ENCODE measurements at regions not wholly inside any gene's neighbourhood (a gene's known extent, or its start where the extent isn't known, plus 50 kb on each side); places are given as distances from the start of the nearest gene placed in this dataset.

DNA sequence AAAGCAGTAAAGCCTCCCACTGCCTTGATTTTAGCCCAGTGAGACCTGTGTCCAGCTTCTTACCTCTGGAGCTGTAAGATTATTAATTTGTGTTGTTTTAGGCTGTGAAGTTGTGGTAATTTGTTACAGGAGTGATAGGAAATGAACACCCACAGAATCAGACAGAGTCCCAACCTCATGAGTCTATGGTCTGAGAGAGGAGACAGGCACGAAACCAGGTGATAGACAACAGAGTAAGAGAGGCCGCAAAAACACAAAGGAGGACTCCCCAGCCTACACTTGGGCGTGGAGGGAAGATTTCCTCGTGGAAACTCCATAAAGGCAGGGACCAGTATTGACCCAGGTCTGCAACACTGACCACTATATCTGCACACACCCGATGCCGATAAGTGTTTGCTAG, 234.6 kb upstream of the JUN start:
- Histone ChIP-seq H3K27me3 (ENCODE audit: insufficient read depth, low read length) (no peaks in the 10 kb centered on the region), H2AFZ (ENCODE audit: low read depth, low read length) (no peak overlapping the region), H3K4me2 (ENCODE audit: low read length) (no peak overlapping the region), H4K20me1 (ENCODE audit: insufficient read depth, low read length) (no peaks in the 10 kb centered on the region), H3K9me3 (ENCODE audit: insufficient read depth, low read depth, low read length) (no peaks in the 10 kb centered on the region), H3K4me3 (ENCODE audit: insufficient read depth, low read depth, low read length) (no peak overlapping the region), H3K36me3 (ENCODE audit: insufficient read depth, low read length) (no peaks in the 10 kb centered on the region), H3K27ac (ENCODE audit: low read depth, low read length) (no peak overlapping the region), H3K79me2 (ENCODE audit: insufficient read depth, low read length) (no peaks in the 10 kb centered on the region), H3K9ac (ENCODE audit: low read length) (no peak overlapping the region), H3K4me1 (ENCODE audit: insufficient read depth, low read length) (peaks cover 32% of the 10 kb centered on the region)
- Mint-ChIP-seq H3K4me1 (ENCODE audit: low read depth, unreplicated experiment) (peaks cover 45% of the 10 kb centered on the region), H3K27me3 (ENCODE audit: low read depth, unreplicated experiment) (no peaks in the 10 kb centered on the region), H3K27ac (ENCODE audit: unreplicated experiment) (no peak overlapping the region), H3K36me3 (ENCODE audit: low read depth, unreplicated experiment) (peaks cover 2% of the 10 kb centered on the region), H3K4me3 (ENCODE audit: unreplicated experiment) (no peak overlapping the region), H3K9me3 (ENCODE audit: unreplicated experiment) (peaks cover 6% of the 10 kb centered on the region)
- DNase-seq (ENCODE audit: low read depth) = no peak
- FAIRE-seq = no peak
- no peak for TF ChIP-seq EZH2 (IDR thresholded peaks at IDR 0.05; ENCODE audit: insufficient read depth, low read length)
- TF ChIP-seq, protein P1, sequence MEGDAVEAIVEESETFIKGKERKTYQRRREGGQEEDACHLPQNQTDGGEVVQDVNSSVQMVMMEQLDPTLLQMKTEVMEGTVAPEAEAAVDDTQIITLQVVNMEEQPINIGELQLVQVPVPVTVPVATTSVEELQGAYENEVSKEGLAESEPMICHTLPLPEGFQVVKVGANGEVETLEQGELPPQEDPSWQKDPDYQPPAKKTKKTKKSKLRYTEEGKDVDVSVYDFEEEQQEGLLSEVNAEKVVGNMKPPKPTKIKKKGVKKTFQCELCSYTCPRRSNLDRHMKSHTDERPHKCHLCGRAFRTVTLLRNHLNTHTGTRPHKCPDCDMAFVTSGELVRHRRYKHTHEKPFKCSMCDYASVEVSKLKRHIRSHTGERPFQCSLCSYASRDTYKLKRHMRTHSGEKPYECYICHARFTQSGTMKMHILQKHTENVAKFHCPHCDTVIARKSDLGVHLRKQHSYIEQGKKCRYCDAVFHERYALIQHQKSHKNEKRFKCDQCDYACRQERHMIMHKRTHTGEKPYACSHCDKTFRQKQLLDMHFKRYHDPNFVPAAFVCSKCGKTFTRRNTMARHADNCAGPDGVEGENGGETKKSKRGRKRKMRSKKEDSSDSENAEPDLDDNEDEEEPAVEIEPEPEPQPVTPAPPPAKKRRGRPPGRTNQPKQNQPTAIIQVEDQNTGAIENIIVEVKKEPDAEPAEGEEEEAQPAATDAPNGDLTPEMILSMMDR (IDR thresholded peaks at IDR 0.05; ENCODE audit: insufficient read depth, low read depth, low read length) = no peak

DNA sequence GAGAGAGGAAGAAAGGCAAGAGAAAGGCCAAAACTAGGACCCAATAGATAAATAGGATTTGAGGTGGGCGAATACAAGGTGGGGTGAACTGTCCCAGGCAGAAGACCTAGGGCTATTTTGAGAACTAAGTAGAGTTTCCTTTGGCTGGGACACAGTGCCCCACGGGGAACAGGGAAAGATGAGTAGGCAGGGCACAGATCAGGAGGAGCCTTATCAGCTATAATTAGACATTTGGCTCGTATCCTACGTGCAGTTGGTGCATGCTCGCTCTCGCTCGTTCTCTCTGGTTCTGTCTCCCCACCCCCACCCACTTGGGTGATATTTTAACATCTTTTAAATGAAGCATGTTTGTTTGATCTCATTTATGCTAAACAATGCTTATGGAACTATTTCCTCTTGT, 235.0 kb upstream of the JUN start:
- Histone ChIP-seq H3K79me2 (ENCODE audit: insufficient read depth, low read length) (no peaks in the 10 kb centered on the region), H3K4me2 (ENCODE audit: low read length) (no peak overlapping the region), H3K4me1 (ENCODE audit: insufficient read depth, low read length) (peaks cover 28% of the 10 kb centered on the region), H2AFZ (ENCODE audit: low read depth, low read length) (no peak overlapping the region), H3K4me3 (ENCODE audit: insufficient read depth, low read depth, low read length) (no peak overlapping the region), H3K36me3 (ENCODE audit: insufficient read depth, low read length) (no peaks in the 10 kb centered on the region), H3K27ac (ENCODE audit: low read depth, low read length) (no peak overlapping the region), H4K20me1 (ENCODE audit: insufficient read depth, low read length) (no peaks in the 10 kb centered on the region), H3K9me3 (ENCODE audit: insufficient read depth, low read depth, low read length) (no peaks in the 10 kb centered on the region), H3K9ac (ENCODE audit: low read length) (no peak overlapping the region), H3K27me3 (ENCODE audit: insufficient read depth, low read length) (no peaks in the 10 kb centered on the region)
- H3K4me1 Mint-ChIP-seq (ENCODE audit: low read depth, unreplicated experiment) = peaks cover 42% of the 10 kb centered on the region
- H3K27ac Mint-ChIP-seq (ENCODE audit: unreplicated experiment) = no peak overlapping the region
- no peak for DNase-seq (ENCODE audit: low read depth)
- FAIRE-seq = no peak
- H3K9me3 Mint-ChIP-seq (ENCODE audit: unreplicated experiment) = peaks cover 6% of the 10 kb centered on the region
- H3K36me3 Mint-ChIP-seq (ENCODE audit: low read depth, unreplicated experiment) = peaks cover 2% of the 10 kb centered on the region
- H3K4me3 Mint-ChIP-seq (ENCODE audit: unreplicated experiment) = no peak overlapping the region
- TF ChIP-seq EZH2 (IDR thresholded peaks at IDR 0.05; ENCODE audit: insufficient read depth, low read length) = no peak
- TF ChIP-seq, protein P1 (IDR thresholded peaks at IDR 0.05; ENCODE audit: insufficient read depth, low read depth, low read length) = no peak
- H3K27me3 Mint-ChIP-seq (ENCODE audit: low read depth, unreplicated experiment) = no peaks in the 10 kb centered on the region

DNA sequence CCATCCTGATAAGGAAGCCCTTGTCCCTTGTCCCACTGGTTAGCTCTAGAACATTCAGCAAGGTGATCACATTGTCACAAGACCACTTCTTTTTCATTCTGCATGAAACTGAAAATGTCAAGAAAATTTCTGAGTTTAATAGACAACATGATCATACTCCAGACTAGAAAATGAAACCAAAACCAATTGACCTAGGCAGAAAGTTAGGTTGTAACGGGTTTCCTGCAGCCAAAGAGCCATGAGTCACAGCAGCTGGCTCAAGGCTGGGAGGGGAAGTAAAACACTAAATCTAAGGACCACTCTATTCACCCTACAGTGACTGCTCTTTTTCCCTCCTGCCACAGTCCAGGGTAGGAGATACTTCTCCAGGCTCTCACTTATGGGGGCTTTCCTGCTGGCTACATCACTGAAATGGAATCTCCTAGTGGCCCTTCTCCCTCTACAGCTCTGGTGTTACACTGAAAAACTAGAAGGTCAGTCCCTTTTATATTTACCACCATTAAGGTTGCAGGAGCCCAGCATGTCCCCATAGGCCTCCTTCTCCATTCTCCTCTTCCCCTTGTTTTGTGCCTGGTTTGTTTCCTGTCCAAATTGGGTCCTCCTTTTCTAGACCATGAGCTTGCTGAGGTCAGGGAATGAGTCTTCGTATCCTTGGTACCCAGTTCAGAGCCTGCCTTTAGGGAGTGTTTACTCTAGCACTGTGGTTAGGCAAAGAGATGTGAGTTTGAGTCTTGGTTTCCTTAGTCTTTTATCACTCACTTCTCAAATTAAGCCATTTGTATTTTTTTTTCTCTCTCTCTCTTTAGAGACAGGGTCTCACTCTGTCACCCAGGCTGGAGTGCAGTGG, 236.5 kb upstream of the JUN start:
- FAIRE-seq = no peak
- H2AFZ ChIP-seq (ENCODE audit: low read depth, low read length) = peak overlapping the region; percentile 70
- peak; percentile 67 for DNase-seq (ENCODE audit: low read depth)

More for the DNA sequence above, 236.5 kb upstream of the JUN start:
- TF ChIP-seq, protein P1 (IDR thresholded peaks at IDR 0.05; ENCODE audit: insufficient read depth, low read depth, low read length) = no peak
- TF ChIP-seq EZH2 (IDR thresholded peaks at IDR 0.05; ENCODE audit: insufficient read depth, low read length) = no peak
- peak overlapping the region; percentile 24 for H3K4me3 ChIP-seq (ENCODE audit: insufficient read depth, low read depth, low read length)
- Mint-ChIP-seq H3K36me3 (ENCODE audit: low read depth, unreplicated experiment) (peaks cover 2% of the 10 kb centered on the region), H3K4me3 (ENCODE audit: unreplicated experiment) (peak overlapping the region; percentile 45), H3K27me3 (ENCODE audit: low read depth, unreplicated experiment) (no peaks in the 10 kb centered on the region), H3K9me3 (ENCODE audit: unreplicated experiment) (peaks cover 6% of the 10 kb centered on the region), H3K4me1 (ENCODE audit: low read depth, unreplicated experiment) (peaks cover 40% of the 10 kb centered on the region), H3K27ac (ENCODE audit: unreplicated experiment) (peak overlapping the region; percentile 93)
- H3K27ac ChIP-seq (ENCODE audit: low read depth, low read length) = peak overlapping the region; percentile 40
- H3K9me3 ChIP-seq (ENCODE audit: insufficient read depth, low read depth, low read length) = no peaks in the 10 kb centered on the region
- H4K20me1 ChIP-seq (ENCODE audit: insufficient read depth, low read length) = no peaks in the 10 kb centered on the region
- peak overlapping the region; percentile 82 for H3K4me2 ChIP-seq (ENCODE audit: low read length)
- H3K4me1 ChIP-seq (ENCODE audit: insufficient read depth, low read length) = peaks cover 28% of the 10 kb centered on the region
- no peaks in the 10 kb centered on the region for H3K79me2 ChIP-seq (ENCODE audit: insufficient read depth, low read length)
- no peaks in the 10 kb centered on the region for H3K27me3 ChIP-seq (ENCODE audit: insufficient read depth, low read length)
- H3K36me3 ChIP-seq (ENCODE audit: insufficient read depth, low read length) = no peaks in the 10 kb centered on the region
- peak overlapping the region; percentile 16 for H3K9ac ChIP-seq (ENCODE audit: low read length)

Measured in astrocyte (in vitro differentiated cells and primary cell).